HepG2 (cell line): ENCODE measurements at regions not wholly inside any gene's neighbourhood (a gene's known extent, or its start where the extent isn't known, plus 50 kb on each side); places are given as distances from the start of the nearest gene placed in this dataset.
A peak's percentile ranks its signal among the peaks of the same experiment; 100 is the strongest.

Experiments used
- ATAC-seq: fragments of 200-7000 bp; cut with Tn5 transposase; 3 replicates; pipeline ENCODE4 v1.9.1; 2020; ENCODE audit warnings: mild to moderate bottlenecking, moderate library complexity
- BruUV-seq: library from RNA; stranded (reverse); fragments of 400-500 nt; replicated peaks from 2 replicates; lab custom pipeline; 2021; lab: Mats Ljungman, UMichigan
- CTCF ChIA-PET: fragments of 300-600 bp; formaldehyde crosslinking; extraction: SDS; loops from one replicate; lab custom pipeline; 2021; ENCODE audit warnings: low total read pairs, inconsistent platforms, low intra/inter-chr PET ratio; lab: Yijun Ruan, JAX
- POLR2A ChIA-PET: fragments of 350-600 bp; sonication (Branson Sonifier 250); formaldehyde crosslinking; loops from one replicate; lab custom pipeline; 2020; ENCODE audit warnings: antibody characterized with exemption, inconsistent platforms; lab: Yijun Ruan, JAX
- DNase-seq: peaks from one replicate; pipeline ENCODE4 v3.0.0-alpha.2; 2015; ENCODE audit warnings: low spot score
- FAIRE-seq: peaks from 3 replicates; lab custom pipeline; 2011; peaks lifted over from hg19 to GRCh38; lab: Jason Lieb, UNC
- H2AFZ ChIP-seq: one replicate; pipeline ENCODE4 v1.6.1; 2011; ENCODE audit warnings: low read length, inconsistent platforms
- H3K27ac ChIP-seq: fragments of 300-600 bp; 3 replicates; pipeline ENCODE4 v1.8.0; 2011; ENCODE audit warnings: mixed run types, mild to moderate bottlenecking, mixed read lengths, low read length, inconsistent platforms; ENCODE audit not compliant: insufficient read depth; ENCODE audit errors: extremely low read length
- H3K27me3 ChIP-seq, 2 experiments: fragments of 200-600 bp in 1 of 2; 2 replicates in 1 of 2; 3 replicates in 1 of 2; pipeline versions ENCODE4 v1.6.0 to v1.8.0; 2011; ENCODE audit warnings: low read length in 2 of 2, mild to moderate bottlenecking in 2 of 2, moderate library complexity in 2 of 2, inconsistent platforms in 1 of 2; ENCODE audit not compliant: insufficient read depth in 2 of 2, control insufficient read depth in 1 of 2
- H3K36me3 ChIP-seq, 2 experiments: fragments of 200-600 bp in 1 of 2; replicated peaks in 1 of 2; 2 replicates in 1 of 2; 3 replicates in 1 of 2; pipeline versions ENCODE4 v1.5.1 to v1.8.0; 2011; ENCODE audit warnings: low read length in 2 of 2, inconsistent platforms in 1 of 2; ENCODE audit not compliant: insufficient read depth in 2 of 2, control insufficient read depth in 1 of 2
- H3K4me1 ChIP-seq: 2 replicates; pipeline ENCODE4 v1.5.1; 2012; ENCODE audit warnings: low read length, inconsistent platforms; ENCODE audit not compliant: insufficient read depth
- H3K4me2 ChIP-seq: 2 replicates; pipeline ENCODE4 v1.6.0; 2011; ENCODE audit warnings: low read depth, low read length, inconsistent platforms
- H3K4me3 ChIP-seq, 3 experiments: fragments of 200-600 bp in 1 of 3; sonication (generic), shearing (Covaris generic) in 1 of 3; replicated peaks in 1 of 3; 2 replicates each; pipeline ENCODE4 v1.5.1; 2011 to 2016; ENCODE audit warnings: low read length in 3 of 3, inconsistent platforms in 2 of 3, low read depth in 2 of 3, mild to moderate bottlenecking in 2 of 3, control low read depth in 1 of 3, mixed read lengths in 1 of 3; ENCODE audit not compliant: insufficient read depth in 1 of 3
- H3K79me2 ChIP-seq: one replicate; pipeline ENCODE4 v1.6.1; 2011; ENCODE audit warnings: low read length, inconsistent platforms; ENCODE audit not compliant: insufficient read depth
- H3K9ac ChIP-seq: 2 replicates; pipeline ENCODE4 v1.6.0; 2011; ENCODE audit warnings: mild to moderate bottlenecking, low read depth, low read length, inconsistent platforms; ENCODE audit not compliant: insufficient read depth
- H3K9me3 ChIP-seq: 2 replicates; pipeline ENCODE4 v1.5.1; 2012; ENCODE audit warnings: mild to moderate bottlenecking, low read length
- H4K20me1 ChIP-seq: 2 replicates; pipeline ENCODE4 v1.6.0; 2011; ENCODE audit warnings: inconsistent platforms, mild to moderate bottlenecking, low read length, moderate library complexity; ENCODE audit not compliant: insufficient read depth
- BHLHE40 ChIP-seq: IDR thresholded peaks from 2 replicates; pipeline ENCODE4 v1.6.1; 2011; ENCODE audit warnings: low read length, improper control_type of control experiment
- CENPX ChIP-seq: sonication (generic); formaldehyde crosslinking; IDR thresholded peaks from 2 replicates; pipeline ENCODE4 v1.9.0; 2021; ENCODE audit warnings: mild to moderate bottlenecking, missing genetic modification reagents, moderate library complexity
- MAF1 ChIP-seq: sonication (generic); formaldehyde crosslinking; IDR thresholded peaks from 2 replicates; pipeline ENCODE4 v1.5.0; 2020; ENCODE audit warnings: missing genetic modification reagents, borderline replicate concordance
- MEIS2 ChIP-seq: sonication (generic); formaldehyde crosslinking; IDR thresholded peaks from 2 replicates; pipeline ENCODE4 v1.9.0; 2021; ENCODE audit warnings: mild to moderate bottlenecking, missing genetic modification reagents
- MXD4 ChIP-seq: IDR thresholded peaks from 2 replicates; pipeline ENCODE4 v1.6.1; 2016; ENCODE audit warnings: mild to moderate bottlenecking, missing biosample characterization, missing genetic modification reagents
- ONECUT2 ChIP-seq: sonication (generic); formaldehyde crosslinking; IDR thresholded peaks from 2 replicates; pipeline ENCODE4 v1.4.0; 2020; ENCODE audit warnings: missing genetic modification reagents
- SOX5 ChIP-seq: IDR thresholded peaks from 2 replicates; pipeline ENCODE4 v1.6.1; 2016; ENCODE audit warnings: borderline replicate concordance
- SOX6 ChIP-seq, 2 experiments: fragments of 450-650 bp in 1 of 2; sonication (generic) in 1 of 2; formaldehyde crosslinking in 1 of 2; IDR thresholded peaks; 2 replicates each; pipeline versions ENCODE4 v1.4.0 to v1.6.1; 2017 to 2020; ENCODE audit warnings: antibody characterized with exemption in 1 of 2, mild to moderate bottlenecking in 1 of 2, missing genetic modification reagents in 1 of 2
- TCF7L2 ChIP-seq: IDR thresholded peaks from 2 replicates; pipeline ENCODE4 v1.6.1; 2011; ENCODE audit warnings: mild to moderate bottlenecking, low read depth, low read length, moderate library complexity
- ZNF441 ChIP-seq: sonication (generic); formaldehyde crosslinking; IDR thresholded peaks from 2 replicates; pipeline ENCODE4 v1.7.0; 2021; ENCODE audit warnings: missing genetic modification reagents, borderline replicate concordance
- ZNF451 ChIP-seq: sonication (generic); formaldehyde crosslinking; IDR thresholded peaks from 2 replicates; pipeline ENCODE4 v1.5.0; 2020; ENCODE audit warnings: mild to moderate bottlenecking, missing genetic modification reagents
- ZNF816 ChIP-seq: sonication (generic); formaldehyde crosslinking; IDR thresholded peaks from 2 replicates; pipeline ENCODE4 v1.8.0; 2022; ENCODE audit warnings: missing genetic modification reagents, mild to moderate bottlenecking, borderline replicate concordance
- ZSCAN22 ChIP-seq: sonication (generic); formaldehyde crosslinking; IDR thresholded peaks from 2 replicates; pipeline ENCODE4 v1.4.0; 2020; ENCODE audit warnings: mild to moderate bottlenecking, missing genetic modification reagents
- WGBS: methylation state at CpG from one replicate; pipeline ENCODE4 v1.1.6; 2017; ENCODE audit warnings: low lambda C conversion rate; 5-methylcytosine and 5-hydroxymethylcytosine counted together
- in situ Hi-C: cut with HindIII; loops from 2 replicates; pipeline ENCODE4 v1.10.0; 2017; ENCODE audit warnings: low pct_unique_long_range_greater_than_20kb; ENCODE audit not compliant: extremely low pct_ligation_motif_present
- intact Hi-C: fragments of 100-400 bp; cut with micrococcal nuclease; formaldehyde crosslinking; loops from one replicate; pipeline ENCODE4 v1.10.0; 2022; ENCODE audit not compliant: unreplicated experiment
- TF ChIP-seq, protein P1 (sequence below): sonication (generic); formaldehyde crosslinking; IDR thresholded peaks from 2 replicates; pipeline ENCODE4 v1.4.0; 2020; ENCODE audit warnings: missing genetic modification reagents, borderline replicate concordance
- TF ChIP-seq, protein P2 (sequence below): sonication (generic); formaldehyde crosslinking; IDR thresholded peaks from 2 replicates; pipeline ENCODE4 v1.4.0; 2020; ENCODE audit warnings: missing genetic modification reagents
- TF ChIP-seq, protein P3 (sequence below): sonication (generic); formaldehyde crosslinking; IDR thresholded peaks from 2 replicates; pipeline ENCODE4 v1.8.0; 2022; ENCODE audit warnings: missing genetic modification reagents, low read depth, mild to moderate bottlenecking, borderline replicate concordance
- TF ChIP-seq, protein P4 (sequence below): sonication (generic); formaldehyde crosslinking; IDR thresholded peaks from 2 replicates; pipeline ENCODE4 v1.9.0; 2021; ENCODE audit warnings: missing genetic modification reagents, mild to moderate bottlenecking, borderline replicate concordance

DNA sequence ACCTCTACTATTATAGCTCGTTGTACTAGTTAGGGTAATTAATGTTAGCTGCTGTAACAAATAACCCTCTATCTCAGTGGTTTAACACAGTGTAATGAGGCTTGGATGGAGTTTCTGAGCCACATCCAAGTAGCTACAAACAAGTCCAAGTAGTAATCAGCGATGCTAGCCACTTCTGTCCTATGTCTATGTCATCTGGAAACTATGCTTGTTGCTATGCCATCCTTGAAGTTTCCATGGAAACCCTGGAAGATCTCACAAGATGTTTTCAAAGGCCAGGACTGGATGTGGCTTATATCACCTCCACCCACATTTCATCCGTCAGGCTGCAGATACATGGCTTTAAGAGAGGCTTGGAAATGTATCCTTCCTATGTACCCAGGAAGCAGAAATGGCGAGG is 422.1 kb downstream of the AACS start (continued):
- TF ChIP-seq, protein P1, sequence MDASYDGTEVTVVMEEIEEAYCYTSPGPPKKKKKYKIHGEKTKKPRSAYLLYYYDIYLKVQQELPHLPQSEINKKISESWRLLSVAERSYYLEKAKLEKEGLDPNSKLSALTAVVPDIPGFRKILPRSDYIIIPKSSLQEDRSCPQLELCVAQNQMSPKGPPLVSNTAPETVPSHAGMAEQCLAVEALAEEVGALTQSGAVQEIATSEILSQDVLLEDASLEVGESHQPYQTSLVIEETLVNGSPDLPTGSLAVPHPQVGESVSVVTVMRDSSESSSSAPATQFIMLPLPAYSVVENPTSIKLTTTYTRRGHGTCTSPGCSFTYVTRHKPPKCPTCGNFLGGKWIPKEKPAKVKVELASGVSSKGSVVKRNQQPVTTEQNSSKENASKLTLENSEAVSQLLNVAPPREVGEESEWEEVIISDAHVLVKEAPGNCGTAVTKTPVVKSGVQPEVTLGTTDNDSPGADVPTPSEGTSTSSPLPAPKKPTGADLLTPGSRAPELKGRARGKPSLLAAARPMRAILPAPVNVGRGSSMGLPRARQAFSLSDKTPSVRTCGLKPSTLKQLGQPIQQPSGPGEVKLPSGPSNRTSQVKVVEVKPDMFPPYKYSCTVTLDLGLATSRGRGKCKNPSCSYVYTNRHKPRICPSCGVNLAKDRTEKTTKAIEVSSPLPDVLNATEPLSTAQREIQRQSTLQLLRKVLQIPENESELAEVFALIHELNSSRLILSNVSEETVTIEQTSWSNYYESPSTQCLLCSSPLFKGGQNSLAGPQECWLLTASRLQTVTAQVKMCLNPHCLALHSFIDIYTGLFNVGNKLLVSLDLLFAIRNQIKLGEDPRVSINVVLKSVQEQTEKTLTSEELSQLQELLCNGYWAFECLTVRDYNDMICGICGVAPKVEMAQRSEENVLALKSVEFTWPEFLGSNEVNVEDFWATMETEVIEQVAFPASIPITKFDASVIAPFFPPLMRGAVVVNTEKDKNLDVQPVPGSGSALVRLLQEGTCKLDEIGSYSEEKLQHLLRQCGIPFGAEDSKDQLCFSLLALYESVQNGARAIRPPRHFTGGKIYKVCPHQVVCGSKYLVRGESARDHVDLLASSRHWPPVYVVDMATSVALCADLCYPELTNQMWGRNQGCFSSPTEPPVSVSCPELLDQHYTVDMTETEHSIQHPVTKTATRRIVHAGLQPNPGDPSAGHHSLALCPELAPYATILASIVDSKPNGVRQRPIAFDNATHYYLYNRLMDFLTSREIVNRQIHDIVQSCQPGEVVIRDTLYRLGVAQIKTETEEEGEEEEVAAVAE (CRISPR knock-in tag): no peak
- no peak for TF ChIP-seq ZSCAN22 (CRISPR knock-in tag)

DNA sequence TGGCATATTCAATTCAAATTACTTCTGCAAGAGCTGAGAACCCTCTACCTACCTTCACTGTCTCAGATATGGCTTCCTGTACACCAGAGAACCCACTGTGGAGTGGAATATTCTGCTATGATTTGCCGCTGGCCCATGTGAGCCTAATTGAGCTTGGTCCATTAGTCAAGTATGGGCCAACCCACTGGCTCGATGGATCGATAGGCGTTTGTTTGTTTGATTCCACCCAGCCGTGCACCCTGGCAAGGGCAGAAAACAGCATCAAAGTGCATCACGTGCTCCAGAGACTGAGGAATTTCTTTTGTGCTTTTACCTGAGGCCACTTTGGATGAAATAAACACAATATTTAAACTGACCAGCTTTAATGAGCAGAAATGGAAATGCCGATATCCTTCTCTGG is 426.3 kb downstream of the AACS start:
- ChIA-PET CTCF (no interaction called here), POLR2A (no interaction called here)
- H3K9me3 ChIP-seq: no peaks in the 10 kb centered on the region
- H3K9ac ChIP-seq: no peak overlapping the region
- H4K20me1 ChIP-seq: no peaks in the 10 kb centered on the region
- no peaks in the 10 kb centered on the region for H3K27me3 ChIP-seq
- H3K27ac ChIP-seq: no peak overlapping the region
- no TSS peak for BruUV-seq
- no peaks in the 10 kb centered on the region for H3K4me1 ChIP-seq
- intact Hi-C loops: no loop called here
- FAIRE-seq (no peak), ATAC-seq (peak; percentile 68), DNase-seq (no peak)
- no peaks in the 10 kb centered on the region for H3K36me3 ChIP-seq
- WGBS: 2% methylated on average over 7 of the region's 7 CpGs
- in situ Hi-C loops: no loop called here
- no peaks in the 10 kb centered on the region for H3K79me2 ChIP-seq
- no peak overlapping the region for H3K4me3 ChIP-seq
- no peak overlapping the region for H2AFZ ChIP-seq
- H3K4me2 ChIP-seq: no peak overlapping the region
- TF ChIP-seq ZNF441 (CRISPR knock-in tag) (no peak), MEIS2 (no peak), TCF7L2 (no peak), MXD4 (CRISPR knock-in tag) (no peak), ZNF451 (CRISPR knock-in tag) (no peak), SOX6 (IDR thresholded peaks at IDR 0.05) (no peak), SOX6 (CRISPR knock-in tag; IDR thresholded peaks at IDR 0.05) (peak; percentile 58), ONECUT2 (CRISPR knock-in tag) (peak; percentile 57), ZNF816 (CRISPR knock-in tag) (no peak), MAF1 (CRISPR knock-in tag) (no peak), SOX5 (peak; percentile 19; the same call in 1 of the 2 replicates), BHLHE40 (peak; percentile 69; the same call in 1 of the 2 replicates), CENPX (CRISPR knock-in tag) (no peak)
- TF ChIP-seq, protein P2, sequence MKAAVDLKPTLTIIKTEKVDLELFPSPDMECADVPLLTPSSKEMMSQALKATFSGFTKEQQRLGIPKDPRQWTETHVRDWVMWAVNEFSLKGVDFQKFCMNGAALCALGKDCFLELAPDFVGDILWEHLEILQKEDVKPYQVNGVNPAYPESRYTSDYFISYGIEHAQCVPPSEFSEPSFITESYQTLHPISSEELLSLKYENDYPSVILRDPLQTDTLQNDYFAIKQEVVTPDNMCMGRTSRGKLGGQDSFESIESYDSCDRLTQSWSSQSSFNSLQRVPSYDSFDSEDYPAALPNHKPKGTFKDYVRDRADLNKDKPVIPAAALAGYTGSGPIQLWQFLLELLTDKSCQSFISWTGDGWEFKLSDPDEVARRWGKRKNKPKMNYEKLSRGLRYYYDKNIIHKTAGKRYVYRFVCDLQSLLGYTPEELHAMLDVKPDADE (CRISPR knock-in tag): no peak
- TF ChIP-seq, protein P3, sequence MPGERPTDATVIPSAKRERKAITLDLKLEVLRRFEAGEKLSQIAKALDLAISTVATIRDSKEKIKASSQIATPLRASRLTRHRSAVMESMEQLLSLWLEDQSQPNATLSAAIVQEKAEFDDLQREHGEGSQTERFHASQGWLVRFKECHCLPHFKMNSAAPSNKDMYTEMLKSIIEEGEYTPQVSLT: no peak
- TF ChIP-seq, protein P4, sequence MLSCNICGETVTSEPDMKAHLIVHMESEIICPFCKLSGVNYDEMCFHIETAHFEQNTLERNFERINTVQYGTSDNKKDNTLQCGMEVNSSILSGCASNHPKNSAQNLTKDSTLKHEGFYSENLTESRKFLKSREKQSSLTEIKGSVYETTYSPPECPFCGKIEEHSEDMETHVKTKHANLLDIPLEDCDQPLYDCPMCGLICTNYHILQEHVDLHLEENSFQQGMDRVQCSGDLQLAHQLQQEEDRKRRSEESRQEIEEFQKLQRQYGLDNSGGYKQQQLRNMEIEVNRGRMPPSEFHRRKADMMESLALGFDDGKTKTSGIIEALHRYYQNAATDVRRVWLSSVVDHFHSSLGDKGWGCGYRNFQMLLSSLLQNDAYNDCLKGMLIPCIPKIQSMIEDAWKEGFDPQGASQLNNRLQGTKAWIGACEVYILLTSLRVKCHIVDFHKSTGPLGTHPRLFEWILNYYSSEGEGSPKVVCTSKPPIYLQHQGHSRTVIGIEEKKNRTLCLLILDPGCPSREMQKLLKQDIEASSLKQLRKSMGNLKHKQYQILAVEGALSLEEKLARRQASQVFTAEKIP (CRISPR knock-in tag): no peak
